PC-3 (cell line): ENCODE measurements at regions not wholly inside any gene's neighbourhood (a gene's known extent, or its start where the extent isn't known, plus 50 kb on each side); places are given as distances from the start of the nearest gene placed in this dataset.

Source experiments
- ATAC-seq: fragments of 200-7000 bp; cut with Tn5 transposase; 2 replicates; pipeline ENCODE4 v1.9.1; 2020; ENCODE audit warnings: mild to moderate bottlenecking, moderate library complexity
- BruUV-seq: library from RNA; stranded (reverse); fragments of 400-500 nt; replicated peaks from 2 replicates; lab custom pipeline; 2021; lab: Mats Ljungman, UMichigan
- CTCF ChIA-PET: fragments of 300-600 bp; sonication (Branson Sonifier 250); formaldehyde crosslinking; loops from one replicate; lab custom pipeline; 2022; ENCODE audit warnings: antibody characterized with exemption; lab: Charles Lee
- POLR2A ChIA-PET: fragments of 300-600 bp; sonication (Branson Sonifier 250); formaldehyde crosslinking; loops from one replicate; lab custom pipeline; 2022; ENCODE audit warnings: antibody characterized with exemption; ENCODE audit not compliant: unreplicated experiment; lab: Charles Lee
- DNase-seq: peaks from one replicate; pipeline ENCODE4 v3.0.0-alpha.2; 2015
- H2AFZ ChIP-seq: fragments of 300-600 bp; sonication (generic); 2 replicates; pipeline ENCODE4 v1.6.0; 2016; ENCODE audit warnings: antibody characterized with exemption, low read length
- H3F3A ChIP-seq: fragments of 300-600 bp; sonication (generic); one replicate; pipeline ENCODE4 v1.6.0; 2017; ENCODE audit warnings: antibody characterized with exemption, low read length, control low read depth, mild to moderate bottlenecking; ENCODE audit not compliant: unreplicated experiment
- H3K27ac ChIP-seq: fragments of 300-600 bp; sonication (generic); 2 replicates; pipeline ENCODE4 v1.5.1; 2016; ENCODE audit warnings: mild to moderate bottlenecking, low read length
- H3K27me3 ChIP-seq: fragments of 300-600 bp; sonication (generic); 2 replicates; pipeline ENCODE4 v1.6.1; 2016; ENCODE audit warnings: low read length, mixed read lengths
- H3K36me3 ChIP-seq: fragments of 300-600 bp; sonication (generic); 2 replicates; pipeline ENCODE4 v1.6.1; 2016; ENCODE audit warnings: low read depth, mixed run types, low read length, mixed read lengths
- H3K4me1 ChIP-seq: fragments of 300-600 bp; sonication (generic); 2 replicates; pipeline ENCODE4 v1.5.1; 2016; ENCODE audit warnings: low read length; ENCODE audit not compliant: insufficient read depth
- H3K4me2 ChIP-seq: fragments of 300-600 bp; sonication (generic); 2 replicates; pipeline ENCODE4 v1.6.0; 2016; ENCODE audit warnings: low read length
- H3K4me3 ChIP-seq: fragments of 300-600 bp; sonication (generic); 2 replicates; pipeline ENCODE4 v1.5.1; 2016; ENCODE audit warnings: mild to moderate bottlenecking, low read length, mixed read lengths
- H3K79me2 ChIP-seq: fragments of 300-600 bp; sonication (generic); 2 replicates; pipeline ENCODE4 v1.6.1; 2017; ENCODE audit warnings: low read length, mixed read lengths
- H3K9ac ChIP-seq: fragments of 300-600 bp; sonication (generic); 2 replicates; pipeline ENCODE4 v1.6.0; 2016; ENCODE audit warnings: mild to moderate bottlenecking, low read length
- H3K9me2 ChIP-seq: fragments of 300-600 bp; sonication (generic); replicated peaks from 2 replicates; pipeline ENCODE4 v1.6.1; 2016; ENCODE audit warnings: mixed run types, low read length, mixed read lengths
- H3K9me3 ChIP-seq: fragments of 300-600 bp; sonication (generic); 2 replicates; pipeline ENCODE4 v1.6.1; 2016; ENCODE audit warnings: low read length, mixed read lengths
- H4K20me1 ChIP-seq: fragments of 300-600 bp; sonication (generic); 2 replicates; pipeline ENCODE4 v1.6.1; 2016; ENCODE audit warnings: low read length, mixed read lengths
- EZH2 ChIP-seq: fragments of 300-600 bp; sonication (generic); IDR thresholded peaks from one replicate; pipeline ENCODE4 v1.6.1; 2017; ENCODE audit warnings: antibody characterized with exemption, mild to moderate bottlenecking, low read length; ENCODE audit not compliant: unreplicated experiment
- EZH2phosphoT487 ChIP-seq: fragments of 300-600 bp; sonication (generic); IDR thresholded peaks from 2 replicates; pipeline ENCODE4 v1.6.1; 2018; ENCODE audit warnings: mild to moderate bottlenecking, antibody characterized with exemption, low read length, borderline replicate concordance
- intact Hi-C: fragments of 100-400 bp; cut with micrococcal nuclease; formaldehyde crosslinking; loops from 2 replicates; pipeline ENCODE4 v1.9.0; 2023
- TF ChIP-seq, protein P1 (sequence below): fragments of 300-600 bp; sonication (generic); conservative IDR thresholded peaks from 2 replicates; pipeline ENCODE4 v1.5.1; 2017; ENCODE audit warnings: antibody characterized with exemption, low read depth, mild to moderate bottlenecking, low read length

DNA sequence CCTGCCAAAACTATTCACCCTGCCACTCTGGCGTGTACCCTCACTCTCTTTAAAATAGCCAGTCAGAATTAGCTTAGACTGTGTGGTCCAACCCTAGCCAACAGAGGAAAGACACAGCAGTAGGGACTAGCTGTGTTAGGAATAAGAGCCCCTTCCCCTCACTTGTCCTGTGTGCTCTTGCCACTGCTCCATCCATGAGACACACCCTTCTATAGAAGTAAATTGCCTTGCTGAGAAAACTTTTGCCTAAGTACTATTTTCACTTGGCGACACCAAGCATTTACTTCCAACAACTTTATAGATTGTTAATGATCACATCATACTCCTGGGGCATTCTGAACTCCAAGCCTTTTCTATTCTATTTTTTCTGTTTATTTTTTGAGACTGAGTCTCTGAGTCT lies 170.2 kb upstream of the TRIM24 start:
- H3K79me2 ChIP-seq: no peaks in the 10 kb centered on the region
- no peak overlapping the region for H3K4me3 ChIP-seq
- no peak overlapping the region for H3K9ac ChIP-seq
- ATAC-seq (no peak), DNase-seq (no peak)
- TF ChIP-seq EZH2: no peak
- TF ChIP-seq, protein P1, sequence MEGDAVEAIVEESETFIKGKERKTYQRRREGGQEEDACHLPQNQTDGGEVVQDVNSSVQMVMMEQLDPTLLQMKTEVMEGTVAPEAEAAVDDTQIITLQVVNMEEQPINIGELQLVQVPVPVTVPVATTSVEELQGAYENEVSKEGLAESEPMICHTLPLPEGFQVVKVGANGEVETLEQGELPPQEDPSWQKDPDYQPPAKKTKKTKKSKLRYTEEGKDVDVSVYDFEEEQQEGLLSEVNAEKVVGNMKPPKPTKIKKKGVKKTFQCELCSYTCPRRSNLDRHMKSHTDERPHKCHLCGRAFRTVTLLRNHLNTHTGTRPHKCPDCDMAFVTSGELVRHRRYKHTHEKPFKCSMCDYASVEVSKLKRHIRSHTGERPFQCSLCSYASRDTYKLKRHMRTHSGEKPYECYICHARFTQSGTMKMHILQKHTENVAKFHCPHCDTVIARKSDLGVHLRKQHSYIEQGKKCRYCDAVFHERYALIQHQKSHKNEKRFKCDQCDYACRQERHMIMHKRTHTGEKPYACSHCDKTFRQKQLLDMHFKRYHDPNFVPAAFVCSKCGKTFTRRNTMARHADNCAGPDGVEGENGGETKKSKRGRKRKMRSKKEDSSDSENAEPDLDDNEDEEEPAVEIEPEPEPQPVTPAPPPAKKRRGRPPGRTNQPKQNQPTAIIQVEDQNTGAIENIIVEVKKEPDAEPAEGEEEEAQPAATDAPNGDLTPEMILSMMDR: no peak
- TF ChIP-seq EZH2phosphoT487: no peak
- POLR2A ChIA-PET: no interaction called here
- no peaks in the 10 kb centered on the region for H3K9me2 ChIP-seq
- CTCF ChIA-PET: no interaction called here
- H3K4me1 ChIP-seq: no peaks in the 10 kb centered on the region
- H3K27me3 ChIP-seq: no peaks in the 10 kb centered on the region
- BruUV-seq: no TSS peak
- H3K27ac ChIP-seq: no peak overlapping the region
- no peaks in the 10 kb centered on the region for H3K9me3 ChIP-seq
- H3K36me3 ChIP-seq: no peaks in the 10 kb centered on the region
- intact Hi-C loops: no loop called here
- H3K4me2 ChIP-seq: no peak overlapping the region
- no peak overlapping the region for H2AFZ ChIP-seq
- no peaks in the 10 kb centered on the region for H3F3A ChIP-seq
- no peaks in the 10 kb centered on the region for H4K20me1 ChIP-seq

DNA sequence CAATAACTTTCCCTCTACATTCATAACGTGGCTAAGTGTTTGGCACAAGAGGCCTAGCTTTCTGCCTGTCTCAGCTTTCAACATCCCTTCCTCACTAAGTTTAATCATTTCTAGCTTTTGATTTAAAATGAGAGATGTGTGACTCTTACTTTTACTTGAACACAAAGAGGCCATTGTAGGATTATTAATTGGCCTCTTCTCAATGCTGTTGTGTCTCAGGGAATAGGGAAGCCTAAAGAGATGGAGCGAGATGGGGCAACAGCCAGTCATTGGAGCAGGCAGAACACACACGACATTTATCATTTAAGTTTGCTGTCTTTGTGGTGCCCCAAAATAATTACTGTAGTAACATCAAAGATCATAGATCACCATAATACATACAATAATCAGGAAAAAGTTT lies 167.1 kb upstream of the TRIM24 start:
- Histone ChIP-seq H3K9ac (no peak overlapping the region), H3F3A (no peaks in the 10 kb centered on the region), H3K4me2 (no peak overlapping the region), H3K79me2 (no peaks in the 10 kb centered on the region), H3K36me3 (no peaks in the 10 kb centered on the region), H3K27ac (no peak overlapping the region), H2AFZ (no peak overlapping the region), H3K9me2 (no peaks in the 10 kb centered on the region), H3K4me1 (no peaks in the 10 kb centered on the region), H3K9me3 (no peaks in the 10 kb centered on the region), H3K4me3 (no peak overlapping the region), H4K20me1 (no peaks in the 10 kb centered on the region), H3K27me3 (no peaks in the 10 kb centered on the region)
- POLR2A ChIA-PET: no interaction called here
- TF ChIP-seq, protein P1: no peak
- no peak for TF ChIP-seq EZH2
- no peak for TF ChIP-seq EZH2phosphoT487
- CTCF ChIA-PET: no interaction called here
- intact Hi-C loops: no loop called here
- no peak for ATAC-seq
- DNase-seq: no peak
- no TSS peak for BruUV-seq

DNA sequence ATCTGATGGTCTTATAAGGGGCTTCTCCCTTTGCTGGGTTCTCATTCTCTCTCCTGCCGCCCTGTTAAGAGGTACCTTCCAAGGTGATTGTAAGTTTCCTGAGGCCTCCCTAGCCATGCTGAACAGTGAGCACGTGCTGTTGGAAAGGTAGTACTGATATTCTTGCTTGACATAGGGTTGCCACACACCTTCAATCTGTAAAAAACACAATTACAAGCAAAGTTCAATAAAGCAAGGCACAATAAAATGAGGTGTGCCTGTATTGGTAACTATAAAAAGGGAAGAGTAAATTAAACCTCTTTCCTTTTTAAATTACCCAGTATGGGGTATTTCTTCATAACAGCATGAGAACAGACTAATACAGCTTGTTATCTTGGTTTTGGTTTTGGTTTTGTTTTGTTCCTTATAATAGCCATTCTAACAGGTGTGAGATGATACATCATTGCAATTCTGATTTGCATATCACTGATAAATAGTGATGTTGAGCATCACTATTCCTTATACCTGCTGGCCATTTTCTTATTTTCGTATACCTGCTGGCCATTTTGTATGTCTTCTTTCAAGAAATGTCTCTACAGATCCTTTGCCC lies 164.9 kb upstream of the TRIM24 start:
- H3K9me3 ChIP-seq: no peaks in the 10 kb centered on the region
- POLR2A ChIA-PET: no interaction called here

More for the DNA sequence above, 164.9 kb upstream of the TRIM24 start:
- H3K4me3 ChIP-seq: no peak overlapping the region
- no peaks in the 10 kb centered on the region for H3K9me2 ChIP-seq
- no TSS peak for BruUV-seq
- no peaks in the 10 kb centered on the region for H3F3A ChIP-seq
- H3K27ac ChIP-seq: no peak overlapping the region
- no peaks in the 10 kb centered on the region for H3K4me1 ChIP-seq
- H3K36me3 ChIP-seq: no peaks in the 10 kb centered on the region
- H3K9ac ChIP-seq: no peak overlapping the region
- H3K4me2 ChIP-seq: no peak overlapping the region
- no peak for DNase-seq
- H3K27me3 ChIP-seq: no peaks in the 10 kb centered on the region
- no peaks in the 10 kb centered on the region for H4K20me1 ChIP-seq
- intact Hi-C loops: no loop called here
- TF ChIP-seq, protein P1: no peak
- TF ChIP-seq EZH2phosphoT487 (no peak), EZH2 (no peak)
- no peaks in the 10 kb centered on the region for H3K79me2 ChIP-seq
- ATAC-seq: no peak
- H2AFZ ChIP-seq: no peak overlapping the region
- CTCF ChIA-PET: no interaction called here
